SK-N-SH treated with all-trans-retinoic acid at 6 μM for 48 hours (cell line): ENCODE measurements at regions not wholly inside any gene's neighbourhood (a gene's known extent, or its start where the extent isn't known, plus 50 kb on each side); places are given as distances from the start of the nearest gene placed in this dataset.

Source experiments
- GLIS3 ChIP-seq: fragments of 250-450 bp; sonication (Bioruptor Pico); IDR thresholded peaks from 2 replicates; pipeline ENCODE4 v1.5.0; 2020; ENCODE audit warnings: mild to moderate bottlenecking, moderate library complexity
- OSR1 ChIP-seq: fragments of 250-450 bp; sonication (Bioruptor Pico); IDR thresholded peaks from 2 replicates; pipeline ENCODE4 v1.8.0; 2022; ENCODE audit warnings: moderate library complexity, mild to moderate bottlenecking, inconsistent platforms
- ZNF70 ChIP-seq: fragments of 450-650 bp; formaldehyde crosslinking; IDR thresholded peaks from 2 replicates; pipeline ENCODE4 v1.5.0; 2020; ENCODE audit warnings: mild to moderate bottlenecking, moderate library complexity
- TF ChIP-seq, protein P1 (sequence below): fragments of 250-450 bp; sonication (Bioruptor Pico); IDR thresholded peaks from 2 replicates; pipeline ENCODE4 v1.8.0; 2020; ENCODE audit warnings: mild to moderate bottlenecking, moderate library complexity, borderline replicate concordance

DNA sequence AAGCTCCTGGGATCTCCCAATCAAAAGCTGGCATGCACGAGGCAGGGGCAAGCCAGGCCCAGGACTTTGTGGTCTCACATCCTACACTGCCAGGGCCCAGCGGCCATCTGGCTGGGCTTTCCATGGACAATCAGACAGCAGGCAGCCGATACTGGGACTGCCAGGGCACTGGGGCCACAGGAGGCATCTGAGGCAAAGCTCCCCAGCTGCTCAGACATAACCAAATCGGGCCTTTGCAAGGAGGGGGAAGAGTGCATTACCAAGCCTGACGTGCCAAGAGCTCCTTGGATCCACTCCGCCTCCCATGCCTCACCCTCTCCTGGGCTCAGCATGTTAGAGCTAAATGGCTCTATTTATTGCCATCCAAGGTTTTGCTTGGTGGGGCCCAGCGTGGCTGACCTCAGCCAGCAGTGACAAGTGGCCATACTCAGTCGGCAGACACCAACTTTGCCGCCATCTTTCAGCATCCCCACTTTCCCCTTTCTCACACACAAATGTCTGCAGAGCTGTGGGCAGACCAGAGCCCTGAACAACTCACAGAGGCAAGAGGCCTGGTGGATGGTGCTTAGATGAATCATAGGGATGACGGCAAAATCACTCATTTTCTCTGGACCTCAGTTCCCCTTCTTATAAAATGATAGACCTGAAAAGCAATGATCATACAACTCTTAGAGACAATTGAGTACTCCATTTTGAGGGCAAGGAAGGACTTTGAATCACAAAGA is 200.8 kb downstream of the TTC32 start:
- TF ChIP-seq, protein P1, sequence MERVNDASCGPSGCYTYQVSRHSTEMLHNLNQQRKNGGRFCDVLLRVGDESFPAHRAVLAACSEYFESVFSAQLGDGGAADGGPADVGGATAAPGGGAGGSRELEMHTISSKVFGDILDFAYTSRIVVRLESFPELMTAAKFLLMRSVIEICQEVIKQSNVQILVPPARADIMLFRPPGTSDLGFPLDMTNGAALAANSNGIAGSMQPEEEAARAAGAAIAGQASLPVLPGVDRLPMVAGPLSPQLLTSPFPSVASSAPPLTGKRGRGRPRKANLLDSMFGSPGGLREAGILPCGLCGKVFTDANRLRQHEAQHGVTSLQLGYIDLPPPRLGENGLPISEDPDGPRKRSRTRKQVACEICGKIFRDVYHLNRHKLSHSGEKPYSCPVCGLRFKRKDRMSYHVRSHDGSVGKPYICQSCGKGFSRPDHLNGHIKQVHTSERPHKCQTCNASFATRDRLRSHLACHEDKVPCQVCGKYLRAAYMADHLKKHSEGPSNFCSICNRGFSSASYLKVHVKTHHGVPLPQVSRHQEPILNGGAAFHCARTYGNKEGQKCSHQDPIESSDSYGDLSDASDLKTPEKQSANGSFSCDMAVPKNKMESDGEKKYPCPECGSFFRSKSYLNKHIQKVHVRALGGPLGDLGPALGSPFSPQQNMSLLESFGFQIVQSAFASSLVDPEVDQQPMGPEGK (CRISPR knock-in tag) = no peak
- no peak for TF ChIP-seq OSR1 (CRISPR knock-in tag)
- no peak for TF ChIP-seq GLIS3 (CRISPR knock-in tag)
- TF ChIP-seq ZNF70 = no peak
